Iris pigment epithelial cell (primary cell): ENCODE measurements at regions not wholly inside any gene's neighbourhood (a gene's known extent, or its start where the extent isn't known, plus 50 kb on each side); places are given as distances from the start of the nearest gene placed in this dataset.

Experiments
- DNase-seq: peaks from one replicate; pipeline ENCODE4 v3.0.0-alpha.2; 2011; ENCODE audit warnings: low read depth

- no peak for DNase-seq
Measured at GRCh38 chr18:72181241-72181764, 362.8 kb downstream of the CBLN2 start.

DNA sequence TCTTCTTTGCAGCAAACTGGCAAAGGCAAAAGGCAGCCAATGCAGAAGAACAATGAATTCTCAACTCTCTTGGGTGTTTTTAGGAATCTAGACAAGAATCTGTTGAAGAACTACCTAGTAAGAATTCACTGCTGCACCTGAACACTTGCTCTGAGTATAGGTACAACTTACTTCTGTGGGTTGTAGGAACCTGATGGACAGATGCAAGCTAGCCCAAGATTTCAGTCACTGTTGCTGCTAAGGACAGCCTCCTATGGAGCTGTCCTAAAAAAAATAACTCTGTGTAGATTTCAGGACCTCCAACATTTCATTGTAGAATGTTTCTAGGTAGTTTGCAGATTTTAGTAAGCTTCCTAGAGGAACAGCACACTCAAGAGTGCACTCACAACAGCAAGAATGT is 363.5 kb downstream of the CBLN2 start:
- DNase-seq, result no peak

- DNase-seq, result no peak
Measured at GRCh38 chr18:72174972-72175649, 369.0 kb downstream of the CBLN2 start.

GRCh38 chr18:72171596-72171995 is 372.5 kb downstream of the CBLN2 start:
- DNase-seq, result no peak

DNA sequence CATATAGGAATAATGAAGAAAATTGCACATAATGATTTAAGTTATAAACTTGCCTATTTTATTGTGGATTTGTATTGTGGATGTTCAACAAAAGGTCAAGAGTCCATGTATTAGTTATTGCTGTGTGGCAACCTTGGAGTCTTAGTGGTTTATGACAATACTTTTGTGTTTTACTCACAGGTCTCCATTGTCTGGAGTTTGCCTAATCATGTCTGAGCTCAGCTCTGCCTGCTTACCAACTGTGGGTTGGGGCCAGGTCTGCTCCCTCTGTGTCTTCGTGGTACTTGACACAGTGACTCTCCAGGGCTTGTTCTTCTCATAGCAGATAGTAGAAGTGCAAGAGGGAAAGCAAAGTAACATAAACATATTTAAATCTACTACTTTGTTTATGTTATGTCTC is 382.5 kb downstream of the CBLN2 start:
- DNase-seq, result no peak

- no peak for DNase-seq
Measured at GRCh38 chr18:72160510-72161445, 383.4 kb downstream of the CBLN2 start.

- no peak for DNase-seq
Measured at GRCh38 chr18:72155327-72155726, 388.8 kb downstream of the CBLN2 start.

- no peak for DNase-seq
Measured at GRCh38 chr18:72154926-72155325, 389.2 kb downstream of the CBLN2 start.

GRCh38 chr18:72152935-72153334 is 391.2 kb downstream of the CBLN2 start:
- DNase-seq, result no peak

- DNase-seq, result no peak
Measured at GRCh38 chr18:72147830-72148229, 396.3 kb downstream of the CBLN2 start.

DNA sequence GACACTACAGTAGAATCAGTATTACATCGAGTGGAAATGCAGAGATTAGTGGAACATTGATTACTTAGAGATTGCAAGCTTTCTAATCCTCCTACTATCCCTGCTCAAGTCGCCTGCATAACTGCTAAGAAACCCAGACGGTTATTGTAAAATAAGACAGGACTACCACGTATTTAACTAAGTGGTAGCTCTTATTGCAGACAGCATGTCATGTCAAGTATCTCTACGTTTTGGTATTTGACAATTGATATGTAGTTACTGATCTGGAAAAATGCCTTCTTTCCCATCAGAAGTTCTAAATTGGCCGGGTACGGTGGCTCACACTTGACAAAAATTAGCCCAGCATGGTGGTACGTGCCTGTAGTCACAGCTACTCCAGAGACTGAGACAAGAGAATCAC is 404.1 kb downstream of the CBLN2 start:
- no peak for DNase-seq

DNA sequence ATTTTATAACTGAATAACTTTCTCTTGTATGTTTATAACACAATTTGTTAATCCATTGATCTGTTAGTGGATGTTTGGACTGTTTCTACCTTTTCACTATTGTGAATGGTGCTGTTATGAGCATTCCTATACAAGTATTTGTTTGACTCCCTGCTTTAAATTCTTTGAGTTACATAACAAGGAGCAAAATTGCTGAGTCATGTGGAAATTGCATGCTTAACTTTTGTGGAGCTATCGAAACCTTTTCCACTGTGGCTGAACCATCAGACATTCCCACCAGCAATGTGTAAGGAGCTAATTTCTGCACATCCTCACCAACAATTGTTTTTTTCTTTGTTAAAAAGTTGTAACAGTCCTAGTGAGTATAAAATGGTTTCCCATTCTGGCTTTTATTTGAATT is 415.5 kb downstream of the CBLN2 start:
- no peak for DNase-seq

DNA sequence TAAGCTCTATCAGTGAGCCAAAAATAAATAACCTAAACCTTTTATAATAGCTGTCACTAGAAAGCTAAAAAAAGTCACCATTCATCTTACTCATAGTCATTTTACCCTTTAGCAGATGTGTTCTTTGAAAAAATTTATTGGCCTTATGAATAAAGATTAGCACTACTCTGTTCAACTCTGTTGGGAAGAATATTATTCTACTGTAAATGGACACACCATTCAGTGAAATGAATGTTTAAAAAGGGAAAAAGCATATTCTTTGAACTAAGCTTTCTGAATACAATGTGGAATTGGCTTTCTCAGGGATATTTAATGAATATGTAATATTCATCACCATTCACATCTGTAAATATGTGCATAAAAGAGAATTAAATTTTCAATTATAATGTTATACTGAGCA is 422.0 kb downstream of the CBLN2 start:
- no peak for DNase-seq

GRCh38 chr18:72119082-72119481 is 425.1 kb downstream of the CBLN2 start:
- peak; percentile 1 for DNase-seq

- DNase-seq, result no peak
Measured at GRCh38 chr18:72114801-72115594, 429.1 kb downstream of the CBLN2 start.

GRCh38 chr18:72107647-72108383 is 436.3 kb downstream of the CBLN2 start:
- DNase-seq, result peak; percentile 7

- no peak for DNase-seq
Measured at GRCh38 chr18:72104851-72105250, 439.3 kb downstream of the CBLN2 start.

DNA sequence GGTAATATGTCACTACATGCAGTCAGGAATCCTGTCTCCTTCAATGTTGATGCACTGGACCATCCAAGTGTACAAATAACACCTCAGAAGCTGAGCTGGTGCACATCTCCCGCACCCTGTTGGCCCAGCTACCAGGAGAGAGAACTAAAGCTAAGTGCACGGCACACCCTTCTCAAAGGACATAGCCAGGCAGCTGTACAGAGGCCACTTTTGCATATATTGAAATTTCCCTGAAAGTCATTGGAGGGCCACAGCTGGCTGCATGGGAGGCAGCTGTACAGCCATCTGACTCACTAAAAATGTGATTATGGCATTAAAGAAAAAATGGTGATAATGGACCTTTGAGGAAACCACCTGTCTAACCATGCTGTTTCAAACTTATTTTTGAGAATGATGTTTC is 441.7 kb downstream of the CBLN2 start:
- no peak for DNase-seq

DNA sequence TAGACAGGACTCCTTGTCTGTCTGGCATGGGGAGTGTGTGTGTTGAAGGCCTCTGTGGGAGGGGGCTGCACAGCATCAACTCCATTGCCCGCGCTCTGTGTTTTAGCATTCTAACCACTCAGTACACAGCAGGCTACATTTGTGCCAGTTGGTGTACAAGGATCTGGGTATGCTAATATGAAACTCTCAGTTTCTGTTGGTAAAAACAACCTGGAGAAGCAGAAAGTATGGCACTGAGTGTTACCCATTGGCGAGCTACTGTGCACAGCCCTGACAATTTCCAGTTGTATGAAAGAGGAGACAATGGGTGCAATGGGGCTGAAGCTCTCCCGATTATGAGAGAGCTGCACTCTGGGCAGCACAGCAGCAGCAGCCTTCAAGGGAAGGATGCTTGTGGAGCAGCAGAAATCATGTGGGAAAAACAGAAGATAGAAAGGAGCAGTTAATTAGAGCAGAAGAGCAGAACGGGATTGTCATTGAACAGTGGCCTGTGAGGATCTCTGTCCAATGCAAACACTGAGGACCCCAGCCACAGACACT is 443.6 kb downstream of the CBLN2 start:
- DNase-seq, result no peak

DNA sequence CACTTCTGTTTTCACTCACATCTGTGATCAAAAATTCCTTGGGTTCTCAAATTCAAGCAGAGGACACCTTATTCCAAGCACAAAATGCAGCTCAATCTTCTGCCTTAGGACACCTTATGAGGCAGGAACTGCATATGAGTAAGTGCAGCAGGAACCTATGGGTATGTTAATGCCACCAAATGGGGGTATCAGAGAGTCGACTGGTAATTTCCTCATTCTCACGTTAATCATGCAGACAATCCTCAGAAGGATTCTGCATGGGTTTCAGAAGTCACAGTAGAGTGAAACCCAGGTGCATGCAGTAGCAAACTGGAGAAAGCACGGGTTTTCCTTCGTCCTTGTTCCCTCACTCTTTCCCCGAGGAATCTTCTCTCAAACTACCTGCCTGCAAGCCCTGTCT is 452.8 kb downstream of the CBLN2 start:
- DNase-seq, result no peak

DNA sequence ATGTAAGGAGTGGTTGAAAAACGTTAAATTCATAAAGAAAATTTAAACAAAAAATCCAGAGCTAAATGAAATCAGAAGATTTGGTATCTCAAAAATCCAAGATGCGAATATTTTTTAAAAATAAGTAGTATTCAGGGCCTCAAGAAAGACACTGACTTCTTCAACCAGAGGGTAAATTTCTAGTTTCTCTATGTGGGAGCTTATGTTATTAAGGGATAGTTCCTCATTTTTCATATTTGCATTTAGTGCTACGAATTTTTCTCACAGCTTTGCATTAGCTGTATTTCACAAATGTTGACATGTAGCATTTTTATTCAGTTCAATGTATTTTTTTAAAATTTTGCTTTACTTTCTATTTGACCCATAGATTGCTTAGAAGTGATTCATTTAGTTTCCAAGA is 454.7 kb downstream of the CBLN2 start:
- DNase-seq, result no peak
